Esophagus muscularis mucosa (tissue), 4 donors: ENCODE measurements at regions not wholly inside any gene's neighbourhood (a gene's known extent, or its start where the extent isn't known, plus 50 kb on each side); places are given as distances from the start of the nearest gene placed in this dataset.
"Not testable (repeated sequence)": the region's sequence is repeated elsewhere in the genome, so short reads cannot be mapped to it uniquely, and the experiment has no call there.

Source experiments
- EP300 ChIP-seq: sonication (generic); formaldehyde crosslinking; IDR thresholded peaks from one replicate; pipeline ENCODE4 v1.6.1; 2017; ENCODE audit warnings: antibody characterized with exemption
- POLR2A ChIP-seq: fragments of 450-650 bp; IDR thresholded peaks from one replicate; pipeline ENCODE4 v1.6.1; 2017; ENCODE audit warnings: antibody characterized with exemption, moderate library complexity, mild to moderate bottlenecking, low read depth
- TF ChIP-seq, protein P1 (sequence below), 3 experiments: fragments of 200-600 bp in 2 of 3; fragments of 450-650 bp in 1 of 3; sonication (generic) in 2 of 3; IDR thresholded peaks; one replicate each; pipeline ENCODE4 v1.5.1; 2017 to 2019; ENCODE audit warnings: antibody characterized with exemption in 3 of 3, mild to moderate bottlenecking in 2 of 3, moderate library complexity in 1 of 3

- TF ChIP-seq POLR2A, EP300: not testable (repeated sequence)
- TF ChIP-seq, protein P1, sequence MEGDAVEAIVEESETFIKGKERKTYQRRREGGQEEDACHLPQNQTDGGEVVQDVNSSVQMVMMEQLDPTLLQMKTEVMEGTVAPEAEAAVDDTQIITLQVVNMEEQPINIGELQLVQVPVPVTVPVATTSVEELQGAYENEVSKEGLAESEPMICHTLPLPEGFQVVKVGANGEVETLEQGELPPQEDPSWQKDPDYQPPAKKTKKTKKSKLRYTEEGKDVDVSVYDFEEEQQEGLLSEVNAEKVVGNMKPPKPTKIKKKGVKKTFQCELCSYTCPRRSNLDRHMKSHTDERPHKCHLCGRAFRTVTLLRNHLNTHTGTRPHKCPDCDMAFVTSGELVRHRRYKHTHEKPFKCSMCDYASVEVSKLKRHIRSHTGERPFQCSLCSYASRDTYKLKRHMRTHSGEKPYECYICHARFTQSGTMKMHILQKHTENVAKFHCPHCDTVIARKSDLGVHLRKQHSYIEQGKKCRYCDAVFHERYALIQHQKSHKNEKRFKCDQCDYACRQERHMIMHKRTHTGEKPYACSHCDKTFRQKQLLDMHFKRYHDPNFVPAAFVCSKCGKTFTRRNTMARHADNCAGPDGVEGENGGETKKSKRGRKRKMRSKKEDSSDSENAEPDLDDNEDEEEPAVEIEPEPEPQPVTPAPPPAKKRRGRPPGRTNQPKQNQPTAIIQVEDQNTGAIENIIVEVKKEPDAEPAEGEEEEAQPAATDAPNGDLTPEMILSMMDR (IDR thresholded peaks at IDR 0.05): not testable (repeated sequence)
These were observed 138.4 kb upstream of the DUSP22 start for GRCh38 chr6:153867-154266.
